ENCODE measurements at regions not wholly inside any gene's neighbourhood (a gene's known extent, or its start where the extent isn't known, plus 50 kb on each side); places are given as distances from the start of the nearest gene placed in this dataset.

DNA sequence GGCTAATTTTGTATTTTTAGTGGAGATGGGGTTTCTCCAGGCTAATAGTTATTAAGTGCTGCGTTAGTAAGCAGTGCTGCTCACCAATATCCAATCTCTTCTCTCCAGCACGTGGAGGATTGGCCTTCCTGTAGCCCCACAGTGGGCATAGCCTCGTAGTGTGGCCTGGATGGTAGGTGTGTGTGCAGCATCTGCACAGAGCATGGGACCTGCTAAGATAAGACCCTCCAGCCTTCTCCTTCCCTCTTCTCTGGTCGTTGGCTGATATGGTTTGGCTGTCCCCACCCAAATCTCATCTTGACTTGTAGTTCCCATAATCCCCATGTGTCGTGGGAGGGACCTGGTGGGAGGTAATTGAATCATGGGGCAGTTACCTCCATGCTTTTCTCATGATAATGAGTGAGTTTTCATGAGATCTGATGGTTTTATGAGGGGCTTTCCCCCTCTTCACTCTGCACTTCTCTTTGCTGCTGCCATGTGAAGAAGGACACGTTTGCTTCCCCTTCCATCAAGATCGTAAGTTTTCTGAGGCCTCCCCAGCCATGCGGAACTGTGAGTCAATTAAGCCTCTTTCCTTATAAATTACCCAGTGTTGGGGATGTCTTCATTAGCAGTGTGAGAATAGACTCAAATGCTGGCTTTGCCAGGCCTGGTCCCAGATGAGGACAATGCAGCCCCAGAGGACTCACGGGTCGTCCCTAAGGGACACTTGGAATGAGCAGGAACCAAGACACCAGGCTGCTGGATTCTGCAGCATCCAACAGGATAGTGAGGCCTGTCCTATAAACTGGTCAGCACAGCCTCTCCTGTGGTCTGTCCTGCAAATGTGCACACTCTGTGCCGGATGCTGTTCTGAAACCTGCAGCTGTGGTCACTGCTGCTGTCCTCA is 63.4 kb upstream of the AFDN start:
- Histone ChIP-seq H3K4me3 (no peak overlapping the region), H3K36me3 (ENCODE audit: insufficient read depth) (no peaks in the 10 kb centered on the region), H3K9me2 (ENCODE audit: insufficient read depth) (no peaks in the 10 kb centered on the region), H3F3A (replicated peaks; ENCODE audit: low read depth) (no peaks in the 10 kb centered on the region), H3K4me2 (no peak overlapping the region), H3K27me3 (ENCODE audit: insufficient read depth) (no peaks in the 10 kb centered on the region), H3K79me2 (replicated peaks; ENCODE audit: insufficient read depth) (no peaks in the 10 kb centered on the region), H2AFZ (no peak overlapping the region), H3K27ac (ENCODE audit: low read depth) (no peak overlapping the region), H4K20me1 (replicated peaks; ENCODE audit: insufficient read depth) (no peaks in the 10 kb centered on the region), H3K4me1 (ENCODE audit: insufficient read depth) (no peaks in the 10 kb centered on the region)
- Mint-ChIP-seq H3K9me3 (no peaks in the 10 kb centered on the region), H3K4me1 (no peaks in the 10 kb centered on the region; the same call in 2 of the 3 replicates), H3K27ac (no peak overlapping the region), H3K36me3 (ENCODE audit: low read depth) (no peaks in the 10 kb centered on the region), H3K4me3 (no peak overlapping the region), H3K27me3 (ENCODE audit: insufficient read depth, low read depth, poor library complexity) (peaks cover 9% of the 10 kb centered on the region)
- ATAC-seq = no peak
- no peak for DNase-seq (ENCODE audit: low spot score)
- TF ChIP-seq POLR2AphosphoS5 (IDR thresholded peaks at IDR 0.05; ENCODE audit: low read depth) (no peak), EZH2 (IDR thresholded peaks at IDR 0.05; ENCODE audit: low read depth, unreplicated experiment) (no peak), ZNF331 (CRISPR knock-in tag; IDR thresholded peaks at IDR 0.05; ENCODE audit: low read depth) (no peak), STAT1 (IDR thresholded peaks at IDR 0.05; ENCODE audit: unreplicated experiment) (no peak), CREB1 (CRISPR knock-in tag; IDR thresholded peaks at IDR 0.05; ENCODE audit: low read depth) (no peak), ZNF114 (CRISPR knock-in tag; IDR thresholded peaks at IDR 0.05) (no peak), JUNB (IDR thresholded peaks at IDR 0.05; ENCODE audit: unreplicated experiment) (no peak), NANOG (IDR thresholded peaks at IDR 0.05; ENCODE audit: borderline replicate concordance) (no peak), EZH2phosphoT487 (IDR thresholded peaks at IDR 0.05; ENCODE audit: unreplicated experiment) (no peak)
- TF ChIP-seq, protein P1, sequence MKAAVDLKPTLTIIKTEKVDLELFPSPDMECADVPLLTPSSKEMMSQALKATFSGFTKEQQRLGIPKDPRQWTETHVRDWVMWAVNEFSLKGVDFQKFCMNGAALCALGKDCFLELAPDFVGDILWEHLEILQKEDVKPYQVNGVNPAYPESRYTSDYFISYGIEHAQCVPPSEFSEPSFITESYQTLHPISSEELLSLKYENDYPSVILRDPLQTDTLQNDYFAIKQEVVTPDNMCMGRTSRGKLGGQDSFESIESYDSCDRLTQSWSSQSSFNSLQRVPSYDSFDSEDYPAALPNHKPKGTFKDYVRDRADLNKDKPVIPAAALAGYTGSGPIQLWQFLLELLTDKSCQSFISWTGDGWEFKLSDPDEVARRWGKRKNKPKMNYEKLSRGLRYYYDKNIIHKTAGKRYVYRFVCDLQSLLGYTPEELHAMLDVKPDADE (IDR thresholded peaks at IDR 0.05) = no peak
- TF ChIP-seq, protein P2, sequence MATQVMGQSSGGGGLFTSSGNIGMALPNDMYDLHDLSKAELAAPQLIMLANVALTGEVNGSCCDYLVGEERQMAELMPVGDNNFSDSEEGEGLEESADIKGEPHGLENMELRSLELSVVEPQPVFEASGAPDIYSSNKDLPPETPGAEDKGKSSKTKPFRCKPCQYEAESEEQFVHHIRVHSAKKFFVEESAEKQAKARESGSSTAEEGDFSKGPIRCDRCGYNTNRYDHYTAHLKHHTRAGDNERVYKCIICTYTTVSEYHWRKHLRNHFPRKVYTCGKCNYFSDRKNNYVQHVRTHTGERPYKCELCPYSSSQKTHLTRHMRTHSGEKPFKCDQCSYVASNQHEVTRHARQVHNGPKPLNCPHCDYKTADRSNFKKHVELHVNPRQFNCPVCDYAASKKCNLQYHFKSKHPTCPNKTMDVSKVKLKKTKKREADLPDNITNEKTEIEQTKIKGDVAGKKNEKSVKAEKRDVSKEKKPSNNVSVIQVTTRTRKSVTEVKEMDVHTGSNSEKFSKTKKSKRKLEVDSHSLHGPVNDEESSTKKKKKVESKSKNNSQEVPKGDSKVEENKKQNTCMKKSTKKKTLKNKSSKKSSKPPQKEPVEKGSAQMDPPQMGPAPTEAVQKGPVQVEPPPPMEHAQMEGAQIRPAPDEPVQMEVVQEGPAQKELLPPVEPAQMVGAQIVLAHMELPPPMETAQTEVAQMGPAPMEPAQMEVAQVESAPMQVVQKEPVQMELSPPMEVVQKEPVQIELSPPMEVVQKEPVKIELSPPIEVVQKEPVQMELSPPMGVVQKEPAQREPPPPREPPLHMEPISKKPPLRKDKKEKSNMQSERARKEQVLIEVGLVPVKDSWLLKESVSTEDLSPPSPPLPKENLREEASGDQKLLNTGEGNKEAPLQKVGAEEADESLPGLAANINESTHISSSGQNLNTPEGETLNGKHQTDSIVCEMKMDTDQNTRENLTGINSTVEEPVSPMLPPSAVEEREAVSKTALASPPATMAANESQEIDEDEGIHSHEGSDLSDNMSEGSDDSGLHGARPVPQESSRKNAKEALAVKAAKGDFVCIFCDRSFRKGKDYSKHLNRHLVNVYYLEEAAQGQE (IDR thresholded peaks at IDR 0.05; ENCODE audit: unreplicated experiment) = no peak
- TF ChIP-seq, protein P3, sequence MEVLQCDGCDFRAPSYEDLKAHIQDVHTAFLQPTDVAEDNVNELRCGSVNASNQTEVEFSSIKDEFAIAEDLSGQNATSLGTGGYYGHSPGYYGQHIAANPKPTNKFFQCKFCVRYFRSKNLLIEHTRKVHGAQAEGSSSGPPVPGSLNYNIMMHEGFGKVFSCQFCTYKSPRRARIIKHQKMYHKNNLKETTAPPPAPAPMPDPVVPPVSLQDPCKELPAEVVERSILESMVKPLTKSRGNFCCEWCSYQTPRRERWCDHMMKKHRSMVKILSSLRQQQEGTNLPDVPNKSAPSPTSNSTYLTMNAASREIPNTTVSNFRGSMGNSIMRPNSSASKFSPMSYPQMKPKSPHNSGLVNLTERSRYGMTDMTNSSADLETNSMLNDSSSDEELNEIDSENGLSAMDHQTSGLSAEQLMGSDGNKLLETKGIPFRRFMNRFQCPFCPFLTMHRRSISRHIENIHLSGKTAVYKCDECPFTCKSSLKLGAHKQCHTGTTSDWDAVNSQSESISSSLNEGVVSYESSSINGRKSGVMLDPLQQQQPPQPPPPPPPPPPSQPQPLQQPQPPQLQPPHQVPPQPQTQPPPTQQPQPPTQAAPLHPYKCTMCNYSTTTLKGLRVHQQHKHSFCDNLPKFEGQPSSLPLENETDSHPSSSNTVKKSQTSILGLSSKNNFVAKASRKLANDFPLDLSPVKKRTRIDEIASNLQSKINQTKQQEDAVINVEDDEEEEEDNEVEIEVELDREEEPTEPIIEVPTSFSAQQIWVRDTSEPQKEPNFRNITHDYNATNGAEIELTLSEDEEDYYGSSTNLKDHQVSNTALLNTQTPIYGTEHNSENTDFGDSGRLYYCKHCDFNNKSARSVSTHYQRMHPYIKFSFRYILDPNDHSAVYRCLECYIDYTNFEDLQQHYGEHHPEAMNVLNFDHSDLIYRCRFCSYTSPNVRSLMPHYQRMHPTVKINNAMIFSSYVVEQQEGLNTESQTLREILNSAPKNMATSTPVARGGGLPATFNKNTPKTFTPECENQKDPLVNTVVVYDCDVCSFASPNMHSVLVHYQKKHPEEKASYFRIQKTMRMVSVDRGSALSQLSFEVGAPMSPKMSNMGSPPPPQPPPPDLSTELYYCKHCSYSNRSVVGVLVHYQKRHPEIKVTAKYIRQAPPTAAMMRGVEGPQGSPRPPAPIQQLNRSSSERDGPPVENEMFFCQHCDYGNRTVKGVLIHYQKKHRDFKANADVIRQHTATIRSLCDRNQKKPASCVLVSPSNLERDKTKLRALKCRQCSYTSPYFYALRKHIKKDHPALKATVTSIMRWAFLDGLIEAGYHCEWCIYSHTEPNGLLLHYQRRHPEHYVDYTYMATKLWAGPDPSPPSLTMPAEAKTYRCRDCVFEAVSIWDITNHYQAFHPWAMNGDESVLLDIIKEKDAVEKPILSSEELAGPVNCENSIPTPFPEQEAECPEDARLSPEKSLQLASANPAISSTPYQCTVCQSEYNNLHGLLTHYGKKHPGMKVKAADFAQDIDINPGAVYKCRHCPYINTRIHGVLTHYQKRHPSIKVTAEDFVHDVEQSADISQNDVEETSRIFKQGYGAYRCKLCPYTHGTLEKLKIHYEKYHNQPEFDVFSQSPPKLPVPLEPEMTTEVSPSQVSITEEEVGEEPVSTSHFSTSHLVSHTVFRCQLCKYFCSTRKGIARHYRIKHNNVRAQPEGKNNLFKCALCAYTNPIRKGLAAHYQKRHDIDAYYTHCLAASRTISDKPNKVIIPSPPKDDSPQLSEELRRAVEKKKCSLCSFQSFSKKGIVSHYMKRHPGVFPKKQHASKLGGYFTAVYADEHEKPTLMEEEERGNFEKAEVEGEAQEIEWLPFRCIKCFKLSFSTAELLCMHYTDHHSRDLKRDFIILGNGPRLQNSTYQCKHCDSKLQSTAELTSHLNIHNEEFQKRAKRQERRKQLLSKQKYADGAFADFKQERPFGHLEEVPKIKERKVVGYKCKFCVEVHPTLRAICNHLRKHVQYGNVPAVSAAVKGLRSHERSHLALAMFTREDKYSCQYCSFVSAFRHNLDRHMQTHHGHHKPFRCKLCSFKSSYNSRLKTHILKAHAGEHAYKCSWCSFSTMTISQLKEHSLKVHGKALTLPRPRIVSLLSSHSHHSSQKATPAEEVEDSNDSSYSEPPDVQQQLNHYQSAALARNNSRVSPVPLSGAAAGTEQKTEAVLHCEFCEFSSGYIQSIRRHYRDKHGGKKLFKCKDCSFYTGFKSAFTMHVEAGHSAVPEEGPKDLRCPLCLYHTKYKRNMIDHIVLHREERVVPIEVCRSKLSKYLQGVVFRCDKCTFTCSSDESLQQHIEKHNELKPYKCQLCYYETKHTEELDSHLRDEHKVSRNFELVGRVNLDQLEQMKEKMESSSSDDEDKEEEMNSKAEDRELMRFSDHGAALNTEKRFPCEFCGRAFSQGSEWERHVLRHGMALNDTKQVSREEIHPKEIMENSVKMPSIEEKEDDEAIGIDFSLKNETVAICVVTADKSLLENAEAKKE (CRISPR knock-in tag; IDR thresholded peaks at IDR 0.05) = no peak
